ENCODE measurements at regions not wholly inside any gene's neighbourhood (a gene's known extent, or its start where the extent isn't known, plus 50 kb on each side); places are given as distances from the start of the nearest gene placed in this dataset.

GRCh38 chr6:108757357-108757756, 90.9 kb upstream of the ARMC2 start:
- Histone ChIP-seq H3K79me2 (ENCODE audit: insufficient read depth, low read length) (no peaks in the 10 kb centered on the region), H3K9me3 (ENCODE audit: low read length) (no peaks in the 10 kb centered on the region), H3K27me3 (ENCODE audit: insufficient read depth, low read length) (0 out of 2 replicates have a peak, but pooled peaks cover under 1% of the 10 kb centered on the region), H3K36me3 (ENCODE audit: insufficient read depth, low read length) (no peaks in the 10 kb centered on the region), H2AFZ (ENCODE audit: low read length) (no peak overlapping the region), H3K4me3 (ENCODE audit: low read depth, low read length, poor library complexity, severe bottlenecking) (no peak overlapping the region), H3K4me1 (ENCODE audit: insufficient read depth, low read length, severe bottlenecking) (no peaks in the 10 kb centered on the region), H3F3A (ENCODE audit: insufficient read depth, low read length) (no peaks in the 10 kb centered on the region), H3K27ac (ENCODE audit: low read depth, low read length, poor library complexity, severe bottlenecking) (no peak overlapping the region), H3K4me2 (ENCODE audit: low read length) (no peak overlapping the region), H4K20me1 (ENCODE audit: insufficient read depth, low read length) (no peaks in the 10 kb centered on the region), H3K9ac (ENCODE audit: low read length) (no peak overlapping the region), H3K9me2 (ENCODE audit: low read depth, low read length) (no peaks in the 10 kb centered on the region)
- TF ChIP-seq CTCF (IDR thresholded peaks at IDR 0.05; ENCODE audit: low read length), result no peak
- TF ChIP-seq EZH2 (IDR thresholded peaks at IDR 0.05; ENCODE audit: borderline replicate concordance, low read length), result no peak

- no peak overlapping the region for H3K4me2 ChIP-seq (ENCODE audit: low read length)
- H3K9ac ChIP-seq (ENCODE audit: low read length), result no peak overlapping the region
- peaks cover 7% of the 10 kb centered on the region; the same call in 1 of the 2 replicates for H3K27me3 ChIP-seq (ENCODE audit: insufficient read depth, low read length)
- no peaks in the 10 kb centered on the region for H3K36me3 ChIP-seq (ENCODE audit: insufficient read depth, low read length)
- H3K4me1 ChIP-seq (ENCODE audit: insufficient read depth, low read length, severe bottlenecking), result no peaks in the 10 kb centered on the region
- H4K20me1 ChIP-seq (ENCODE audit: insufficient read depth, low read length), result no peaks in the 10 kb centered on the region
- H2AFZ ChIP-seq (ENCODE audit: low read length), result no peak overlapping the region
- TF ChIP-seq EZH2 (IDR thresholded peaks at IDR 0.05; ENCODE audit: borderline replicate concordance, low read length) (no peak), CTCF (IDR thresholded peaks at IDR 0.05; ENCODE audit: low read length) (no peak)
- H3K9me2 ChIP-seq (ENCODE audit: low read depth, low read length), result no peaks in the 10 kb centered on the region
- H3K9me3 ChIP-seq (ENCODE audit: low read length), result no peaks in the 10 kb centered on the region
- H3K4me3 ChIP-seq (ENCODE audit: low read depth, low read length, poor library complexity, severe bottlenecking), result no peak overlapping the region
- no peak overlapping the region for H3K27ac ChIP-seq (ENCODE audit: low read depth, low read length, poor library complexity, severe bottlenecking)
- H3F3A ChIP-seq (ENCODE audit: insufficient read depth, low read length), result no peaks in the 10 kb centered on the region
- H3K79me2 ChIP-seq (ENCODE audit: insufficient read depth, low read length), result no peaks in the 10 kb centered on the region
Observed at GRCh38 chr6:108758884-108759283, 89.3 kb upstream of the ARMC2 start.

GRCh38 chr6:108760126-108761050, 87.8 kb upstream of the ARMC2 start:
- no peaks in the 10 kb centered on the region for H3K36me3 ChIP-seq (ENCODE audit: insufficient read depth, low read length)
- no peaks in the 10 kb centered on the region for H3K9me3 ChIP-seq (ENCODE audit: low read length)
- no peaks in the 10 kb centered on the region for H3F3A ChIP-seq (ENCODE audit: insufficient read depth, low read length)
- no peak overlapping the region for H2AFZ ChIP-seq (ENCODE audit: low read length)
- no peaks in the 10 kb centered on the region for H4K20me1 ChIP-seq (ENCODE audit: insufficient read depth, low read length)
- no peak overlapping the region for H3K4me3 ChIP-seq (ENCODE audit: low read depth, low read length, poor library complexity, severe bottlenecking)
- no peaks in the 10 kb centered on the region for H3K4me1 ChIP-seq (ENCODE audit: insufficient read depth, low read length, severe bottlenecking)
- H3K79me2 ChIP-seq (ENCODE audit: insufficient read depth, low read length), result no peaks in the 10 kb centered on the region
- peaks cover 7% of the 10 kb centered on the region for H3K27me3 ChIP-seq (ENCODE audit: insufficient read depth, low read length)
- H3K9me2 ChIP-seq (ENCODE audit: low read depth, low read length), result no peaks in the 10 kb centered on the region
- no peak overlapping the region for H3K9ac ChIP-seq (ENCODE audit: low read length)
- H3K27ac ChIP-seq (ENCODE audit: low read depth, low read length, poor library complexity, severe bottlenecking), result no peak overlapping the region
- TF ChIP-seq EZH2 (IDR thresholded peaks at IDR 0.05; ENCODE audit: borderline replicate concordance, low read length) (no peak), CTCF (IDR thresholded peaks at IDR 0.05; ENCODE audit: low read length) (no peak)
- H3K4me2 ChIP-seq (ENCODE audit: low read length), result no peak overlapping the region

Data from OCI-LY1 (cell line).